SW 1271 (cell line): ENCODE measurements at regions not wholly inside any gene's neighbourhood (a gene's known extent, or its start where the extent isn't known, plus 50 kb on each side); places are given as distances from the start of the nearest gene placed in this dataset.

Experiments
- DNase-seq, 2 experiments: peaks; one replicate each; lab custom pipeline; 2025; lab: John Stamatoyannopoulos, UW

- no peak for DNase-seq
These were observed 87.2 kb upstream of the ZNF32 start for GRCh38 chr10:43735907-43736306.

- no peak for DNase-seq
These were observed 86.0 kb upstream of the ZNF32 start for GRCh38 chr10:43734716-43735115.

DNA sequence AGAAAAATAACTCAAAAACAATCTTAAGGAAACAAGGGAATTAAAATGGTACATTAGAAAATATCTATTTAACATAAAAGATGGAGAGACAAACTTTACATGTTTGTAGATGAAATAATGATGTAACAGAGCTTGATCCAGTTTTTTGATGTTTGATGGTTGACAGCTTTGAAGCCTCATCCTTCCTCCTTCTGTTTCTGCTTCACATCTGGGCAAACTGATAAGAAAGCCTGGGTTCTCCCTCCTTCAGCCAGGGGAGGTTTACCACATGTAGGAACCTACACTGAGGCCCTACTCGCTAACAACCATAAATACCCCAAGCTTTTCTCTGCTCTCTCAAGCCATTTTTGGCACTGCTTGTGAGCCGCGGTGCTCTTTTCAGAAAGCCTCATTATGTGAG lies 82.8 kb upstream of the ZNF32 start:
- no peak for DNase-seq

DNA sequence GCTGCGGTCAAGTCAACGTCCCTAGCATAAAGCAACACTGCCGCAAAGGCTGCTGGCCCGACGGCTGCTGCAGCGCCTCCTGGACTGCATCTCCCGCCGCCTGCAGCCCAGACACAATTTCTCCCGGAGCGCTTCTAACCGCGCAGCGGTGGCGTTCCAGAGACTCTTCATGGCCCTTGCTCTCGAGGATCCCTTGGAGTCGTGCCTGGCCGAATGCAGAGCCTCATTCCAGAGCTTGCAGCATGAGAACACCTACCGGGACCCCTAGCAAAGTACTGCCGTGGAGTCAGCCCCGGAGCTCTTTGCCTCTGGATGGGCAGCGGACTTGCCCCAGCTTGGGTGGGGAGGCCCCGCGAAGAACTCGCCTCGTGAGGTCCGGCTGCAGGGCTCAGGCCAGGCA lies 79.7 kb upstream of the ZNF32 start:
- no peak for DNase-seq

GRCh38 chr10:43727935-43728334 lies 79.3 kb upstream of the ZNF32 start:
- no peak for DNase-seq

DNA sequence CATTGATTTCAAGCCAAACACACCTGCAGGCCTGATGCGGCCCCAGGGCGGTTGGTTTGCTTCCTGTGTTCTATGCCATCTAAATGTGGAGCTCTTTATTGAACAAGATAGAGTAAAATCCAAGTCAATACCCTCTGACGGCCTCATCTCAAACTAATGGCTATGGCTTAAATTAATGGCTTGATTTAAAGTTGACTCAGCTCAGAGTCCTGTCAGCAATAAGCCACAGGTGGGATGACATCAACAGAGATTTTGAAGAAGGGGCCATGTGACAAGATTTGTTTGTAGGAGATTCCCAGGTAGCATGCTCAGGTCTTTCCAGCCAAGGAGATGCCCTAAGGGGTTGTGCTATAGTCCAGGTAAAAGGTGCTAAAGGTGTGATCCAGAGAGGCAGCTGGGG lies 66.7 kb upstream of the ZNF32 start:
- no peak for DNase-seq

- no peak for DNase-seq
These were observed 64.3 kb upstream of the ZNF32 start for GRCh38 chr10:43712821-43713584.

GRCh38 chr10:43710772-43711471 lies 62.2 kb upstream of the ZNF32 start:
- DNase-seq: no peak

DNA sequence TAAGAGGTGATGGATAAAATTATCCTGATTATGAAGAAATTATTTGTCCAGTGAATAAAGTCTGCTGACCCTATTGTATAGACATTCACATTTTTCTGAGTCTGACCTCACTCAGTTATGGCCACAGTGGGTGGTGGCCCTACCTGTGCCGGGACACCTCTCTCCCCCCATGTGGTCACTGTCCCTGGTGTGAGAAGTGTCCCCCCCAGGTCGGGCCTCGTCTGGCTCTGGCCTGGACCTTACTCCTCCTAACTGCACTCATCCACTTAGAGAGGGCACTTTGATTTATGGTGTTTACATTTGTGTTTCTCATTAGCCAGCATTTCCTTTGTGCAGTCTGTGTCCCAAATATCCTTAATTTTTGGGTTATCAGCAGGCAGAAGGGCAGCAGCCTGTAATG lies 59.6 kb upstream of the ZNF32 start:
- no peak for DNase-seq

GRCh38 chr10:43707770-43708169 lies 59.1 kb upstream of the ZNF32 start:
- DNase-seq: no peak

DNA sequence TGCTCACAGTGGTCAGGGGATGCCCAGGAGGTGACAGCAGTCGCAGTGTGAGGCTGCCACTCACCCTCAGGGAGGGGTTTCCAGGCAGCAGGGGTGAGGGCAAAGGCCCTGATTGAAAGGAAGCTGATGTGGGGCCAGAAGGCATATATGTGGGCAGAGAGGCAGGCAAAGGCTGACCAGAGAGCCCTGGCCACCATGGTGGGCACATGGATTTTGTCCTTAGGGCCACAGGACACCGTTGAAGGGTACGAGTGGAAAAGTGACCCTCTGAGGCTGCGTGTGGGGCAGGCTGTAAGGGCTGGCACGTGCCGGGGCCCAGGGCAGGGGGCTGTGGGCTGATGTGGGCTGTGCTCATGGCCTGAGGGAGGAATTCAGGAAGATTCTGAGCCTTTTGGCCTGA lies 57.5 kb upstream of the ZNF32 start:
- no peak for DNase-seq

DNA sequence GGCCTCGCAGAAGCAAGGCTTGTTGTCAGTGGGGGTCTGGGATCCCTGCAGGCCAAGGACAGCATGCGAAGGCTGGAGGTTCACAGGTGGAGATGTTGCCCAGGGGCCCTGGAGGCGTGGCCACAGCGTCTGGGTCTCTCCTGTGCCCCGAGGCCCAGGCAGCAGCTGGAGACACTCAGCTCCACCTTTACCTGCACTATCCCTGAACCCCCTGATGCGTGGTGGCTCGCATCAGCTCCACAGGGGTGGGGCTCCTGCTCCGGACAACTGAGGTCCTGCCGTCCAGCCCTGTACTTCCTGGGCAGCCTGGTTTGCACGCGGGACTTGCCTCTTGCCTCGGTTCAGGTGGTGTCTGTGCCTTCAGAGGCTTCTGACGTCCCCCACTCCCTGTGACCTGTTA lies 54.6 kb upstream of the ZNF32 start:
- DNase-seq: no peak

GRCh38 chr10:43702936-43703281 lies 54.2 kb upstream of the ZNF32 start:
- DNase-seq: no peak

DNA sequence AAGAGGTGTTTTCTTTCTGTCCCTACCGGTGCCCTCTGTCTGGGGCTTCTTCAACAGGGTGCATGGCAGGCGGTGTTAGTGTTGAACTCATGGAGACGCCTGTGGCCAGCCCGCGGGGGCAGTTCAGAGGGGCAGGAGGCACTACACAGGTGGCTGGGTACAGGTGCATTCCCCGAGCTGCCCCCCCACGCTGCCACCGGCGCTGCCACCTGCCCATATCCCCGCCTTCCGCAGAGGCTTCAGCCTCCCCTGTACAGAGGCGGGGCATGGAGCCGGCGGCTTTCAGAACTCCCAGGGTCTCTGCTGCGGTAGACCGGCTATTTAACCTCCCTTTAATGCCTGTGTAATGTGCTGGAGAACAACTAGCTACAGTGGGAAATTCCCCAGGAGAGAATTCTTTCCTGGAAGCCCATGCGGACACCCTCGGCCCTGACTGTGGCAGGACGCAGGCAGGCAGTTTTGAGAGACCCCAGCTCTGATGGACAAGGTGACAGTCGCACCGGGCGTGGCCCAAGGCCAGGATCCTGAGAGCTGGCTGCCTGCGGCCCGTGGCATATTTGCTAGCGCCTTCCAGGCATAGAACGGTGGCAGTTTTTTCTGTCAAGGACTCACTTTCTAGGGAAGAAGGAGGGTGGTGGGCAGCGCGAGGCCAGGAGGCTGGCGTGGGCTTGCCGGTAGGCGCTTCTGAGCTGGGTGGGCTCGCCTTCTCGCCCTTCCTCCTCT lies 53.7 kb upstream of the ZNF32 start:
- DNase-seq: no peak

DNA sequence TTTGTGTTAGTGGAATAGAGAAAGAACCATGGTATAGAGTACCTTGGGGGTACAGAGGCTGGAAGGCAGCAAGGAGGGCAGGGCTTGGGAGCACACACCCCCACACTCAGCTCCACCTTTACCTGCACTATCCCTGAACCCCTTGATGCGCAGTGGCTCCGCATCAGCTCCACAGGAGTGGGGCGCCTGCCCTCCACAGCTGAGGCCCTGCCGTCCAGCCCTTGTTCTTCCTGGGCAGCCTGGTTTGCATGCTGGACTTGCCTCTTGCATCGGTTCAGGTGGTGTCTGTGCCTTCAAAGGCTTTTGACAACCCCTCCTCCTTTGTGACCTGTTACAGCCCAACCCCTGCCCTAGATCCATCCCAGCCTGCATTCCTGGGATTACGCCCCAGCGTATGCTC lies 52.6 kb upstream of the ZNF32 start:
- DNase-seq: no peak

DNA sequence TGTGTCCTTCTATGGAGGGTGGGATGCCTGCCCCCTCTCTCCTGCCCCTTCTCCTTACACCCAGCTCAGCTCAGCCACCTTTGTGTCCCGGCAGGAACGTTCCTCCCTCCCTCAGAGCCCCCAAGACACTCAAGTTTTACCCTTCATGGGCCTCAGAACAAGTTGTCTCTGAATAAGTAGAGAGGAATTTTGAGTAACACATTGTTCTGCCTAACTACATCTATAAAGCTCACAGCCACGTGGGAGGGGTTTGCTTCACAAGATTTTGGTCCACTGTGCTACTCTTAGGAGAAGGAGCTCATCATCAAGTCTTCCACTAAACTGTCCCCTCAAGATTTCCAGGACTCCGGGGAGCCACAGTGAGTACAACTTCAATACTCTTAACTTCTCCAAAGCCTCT lies 51.6 kb upstream of the ZNF32 start:
- DNase-seq: no peak

DNA sequence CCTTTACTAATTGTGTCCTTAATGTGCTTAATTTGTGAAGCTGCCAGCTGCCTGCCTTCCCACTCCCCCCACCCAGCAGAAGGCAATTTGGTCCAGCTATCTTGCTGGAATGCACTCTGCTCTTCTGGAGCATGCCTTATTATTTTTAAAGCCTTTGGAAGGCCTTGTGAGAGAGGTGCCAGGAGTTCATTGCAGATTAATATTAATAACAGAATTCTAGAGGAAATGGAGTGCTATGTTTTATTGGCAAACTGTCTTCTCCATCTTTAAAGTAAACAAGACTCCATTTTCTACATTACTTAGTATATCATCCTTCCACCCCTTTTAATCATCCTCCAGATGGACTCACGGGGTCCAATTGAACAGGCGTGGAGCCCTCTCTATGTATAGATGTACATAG lies 50.8 kb upstream of the ZNF32 start:
- no peak for DNase-seq
